ENCODE measurements at regions not wholly inside any gene's neighbourhood (a gene's known extent, or its start where the extent isn't known, plus 50 kb on each side); places are given as distances from the start of the nearest gene placed in this dataset.

DNA sequence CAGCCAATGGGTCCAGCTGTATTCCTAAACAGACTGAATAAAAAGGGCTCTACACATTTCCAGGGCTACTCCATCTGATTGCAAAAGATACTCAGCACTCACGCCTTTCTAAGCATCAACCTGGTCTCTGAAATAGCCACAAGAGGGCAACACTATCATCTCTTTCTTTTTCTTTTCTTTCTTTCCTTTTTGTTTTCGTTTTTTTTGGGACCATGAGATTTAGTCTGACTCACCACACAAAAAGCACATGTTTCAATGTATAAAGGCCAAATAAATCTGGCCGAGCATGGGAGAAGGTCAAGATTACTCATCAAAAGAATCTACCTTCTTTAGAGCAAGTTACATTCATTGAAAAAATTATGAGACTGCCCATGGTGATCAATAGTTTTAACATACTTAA, 805.6 kb upstream of the ARGLU1 start:
- Histone ChIP-seq H3K9me3 (replicated peaks) (no peaks in the 10 kb centered on the region), H3K27me3 (ENCODE audit: low read depth) (no peaks in the 10 kb centered on the region), H3K4me1 (peaks cover 5% of the 10 kb centered on the region), H3K27ac (replicated peaks) (no peak overlapping the region), H3K36me3 (no peaks in the 10 kb centered on the region), H3K4me3 (no peak overlapping the region)
- peak; percentile 47 for TF ChIP-seq CTCF (IDR thresholded peaks at IDR 0.05; ENCODE audit: borderline replicate concordance)
- no peak for DNase-seq
- intact Hi-C loops (cut with micrococcal nuclease) = no loop called here

- H3K4me1 ChIP-seq = no peaks in the 10 kb centered on the region
- no peak overlapping the region for H3K4me3 ChIP-seq
- intact Hi-C loops (cut with micrococcal nuclease) = no loop called here
- H3K36me3 ChIP-seq = no peaks in the 10 kb centered on the region
- no peak for TF ChIP-seq CTCF (IDR thresholded peaks at IDR 0.05; ENCODE audit: borderline replicate concordance)
- no peak overlapping the region for H3K27ac ChIP-seq (replicated peaks)
- H3K9me3 ChIP-seq (replicated peaks) = no peaks in the 10 kb centered on the region
- no peak for DNase-seq
- no peaks in the 10 kb centered on the region for H3K27me3 ChIP-seq (ENCODE audit: low read depth)
Observed at GRCh38 chr13:107370015-107370785, 802.3 kb upstream of the ARGLU1 start.

DNA sequence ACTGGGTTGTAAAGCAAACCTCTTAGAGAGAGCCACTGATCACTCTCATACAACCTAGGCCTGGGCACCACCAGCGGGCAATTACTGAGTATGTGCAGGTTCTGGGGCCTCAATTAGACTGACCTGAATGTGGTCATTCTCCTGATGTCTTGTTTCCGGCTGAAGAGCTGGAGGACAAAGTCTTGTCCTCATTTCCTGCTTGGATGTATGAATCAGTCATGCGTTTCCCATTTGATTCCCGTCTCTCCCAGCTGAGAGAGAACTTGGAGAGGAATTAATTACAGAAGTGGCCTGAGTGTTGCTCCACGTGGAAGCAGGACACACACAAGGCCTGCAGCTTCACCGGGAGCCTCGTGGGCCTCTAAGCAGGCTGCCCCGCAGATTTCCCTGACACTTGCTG, 799.3 kb upstream of the ARGLU1 start:
- no peaks in the 10 kb centered on the region for H3K9me3 ChIP-seq (replicated peaks)
- TF ChIP-seq CTCF (IDR thresholded peaks at IDR 0.05; ENCODE audit: borderline replicate concordance) = no peak
- intact Hi-C loops (cut with micrococcal nuclease) = no loop called here
- H3K4me3 ChIP-seq = no peak overlapping the region
- DNase-seq = no peak
- no peaks in the 10 kb centered on the region for H3K27me3 ChIP-seq (ENCODE audit: low read depth)
- no peaks in the 10 kb centered on the region for H3K36me3 ChIP-seq
- H3K4me1 ChIP-seq = no peaks in the 10 kb centered on the region
- no peak overlapping the region for H3K27ac ChIP-seq (replicated peaks)

DNA sequence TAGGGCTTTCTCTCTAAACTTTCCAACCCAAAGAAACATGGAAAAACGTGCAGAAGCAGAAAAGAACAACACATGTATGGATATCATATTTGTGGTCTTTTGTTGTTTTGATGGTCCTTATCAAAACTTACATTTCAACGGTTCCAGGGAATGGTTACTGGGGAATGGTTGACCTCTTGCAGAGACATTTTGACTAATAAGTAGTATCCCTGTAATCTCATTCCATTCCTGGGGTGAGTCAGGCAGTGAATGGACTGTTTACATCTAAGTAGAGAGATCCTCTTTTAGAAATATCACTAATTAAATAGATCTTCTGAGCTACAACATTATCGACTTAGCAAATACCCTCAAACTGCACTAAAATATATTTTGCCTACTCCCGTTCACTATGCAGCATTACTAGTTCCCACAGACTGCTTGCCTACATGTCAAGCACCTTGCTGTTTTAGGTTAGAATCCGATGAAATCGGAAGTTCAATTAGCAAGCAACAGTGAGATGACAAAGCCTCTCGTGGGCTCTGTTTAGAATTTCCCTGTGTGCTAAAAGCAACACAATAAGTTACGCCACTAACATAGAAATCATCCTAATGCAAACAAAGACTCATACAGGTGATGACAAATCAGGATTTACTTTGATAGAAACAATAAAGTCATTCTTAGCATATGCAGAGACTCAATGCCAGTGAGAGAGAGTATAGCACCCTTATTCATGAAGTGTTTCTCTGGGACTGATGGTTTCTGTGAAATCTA, 797.7 kb upstream of the ARGLU1 start:
- Histone ChIP-seq H3K4me3 (no peak overlapping the region), H3K27ac (replicated peaks) (no peak overlapping the region), H3K27me3 (ENCODE audit: low read depth) (no peaks in the 10 kb centered on the region), H3K36me3 (no peaks in the 10 kb centered on the region), H3K4me1 (no peaks in the 10 kb centered on the region), H3K9me3 (replicated peaks) (no peaks in the 10 kb centered on the region)
- no peak for DNase-seq
- TF ChIP-seq CTCF (IDR thresholded peaks at IDR 0.05; ENCODE audit: borderline replicate concordance) = no peak
- intact Hi-C loops (cut with micrococcal nuclease) = no loop called here

- no peak overlapping the region for H3K4me3 ChIP-seq
- H3K4me1 ChIP-seq = no peaks in the 10 kb centered on the region
- no peaks in the 10 kb centered on the region for H3K36me3 ChIP-seq
- no peaks in the 10 kb centered on the region for H3K9me3 ChIP-seq (replicated peaks)
- TF ChIP-seq CTCF (IDR thresholded peaks at IDR 0.05; ENCODE audit: borderline replicate concordance) = no peak
- intact Hi-C loops (cut with micrococcal nuclease) = no loop called here
- no peak overlapping the region for H3K27ac ChIP-seq (replicated peaks)
- no peaks in the 10 kb centered on the region for H3K27me3 ChIP-seq (ENCODE audit: low read depth)
- no peak for DNase-seq
Observed at GRCh38 chr13:107364658-107365057, 796.7 kb upstream of the ARGLU1 start.

Data from left ventricle myocardium inferior (tissue), 1 donor.